Caco-2 (cell line): ENCODE measurements at regions not wholly inside any gene's neighbourhood (a gene's known extent, or its start where the extent isn't known, plus 50 kb on each side); places are given as distances from the start of the nearest gene placed in this dataset.

ENCODE experiments used
- BruUV-seq: library from RNA; stranded (reverse); fragments of 400-500 nt; replicated peaks from 2 replicates; lab custom pipeline; 2021; lab: Mats Ljungman, UMichigan
- CTCF ChIA-PET: fragments of 300-600 bp; sonication (Branson Sonifier 250); formaldehyde crosslinking; loops from one replicate; lab custom pipeline; 2022; ENCODE audit warnings: antibody characterized with exemption; lab: Charles Lee
- POLR2A ChIA-PET: fragments of 300-600 bp; sonication (Branson Sonifier 250); formaldehyde crosslinking; loops from one replicate; lab custom pipeline; 2022; ENCODE audit warnings: antibody characterized with exemption; lab: Charles Lee
- DNase-seq, 2 experiments: peaks; one replicate each; pipeline versions ENCODE4 v3.0.0 to v3.0.0-alpha.2; 2020 to 2022
- H3K27me3 ChIP-seq: replicated peaks from 2 replicates; pipeline ENCODE4 v1.6.0; 2011; ENCODE audit warnings: low read length; ENCODE audit not compliant: control insufficient read depth, insufficient read depth
- H3K36me3 ChIP-seq: 2 replicates; pipeline ENCODE4 v1.5.1; 2011; ENCODE audit warnings: low read length; ENCODE audit not compliant: control insufficient read depth, insufficient read depth
- H3K4me1 ChIP-seq: fragments of 250-450 bp; sonication (Bioruptor Pico); 2 replicates; pipeline ENCODE4 v1.5.1; 2020; ENCODE audit warnings: mild to moderate bottlenecking
- H3K4me3 ChIP-seq: 2 replicates; pipeline ENCODE4 v1.5.1; 2011; ENCODE audit warnings: low read depth, mild to moderate bottlenecking, control low read depth, low read length
- H3K9me3 ChIP-seq: fragments of 250-450 bp; sonication (Bioruptor Pico); 2 replicates; pipeline ENCODE4 v1.5.1; 2020; ENCODE audit warnings: mild to moderate bottlenecking, moderate library complexity
- H3K27ac Mint-ChIP-seq: one replicate; pipeline ENCODE4 v1.8.0; 2022; ENCODE audit warnings: mixed read lengths; ENCODE audit not compliant: unreplicated experiment
- H3K27me3 Mint-ChIP-seq: one replicate; pipeline ENCODE4 v1.8.0; 2022; ENCODE audit warnings: mixed read lengths; ENCODE audit not compliant: insufficient read depth, unreplicated experiment
- H3K36me3 Mint-ChIP-seq: one replicate; pipeline ENCODE4 v1.8.0; 2022; ENCODE audit warnings: mild to moderate bottlenecking, mixed read lengths; ENCODE audit not compliant: insufficient read depth, unreplicated experiment
- H3K4me1 Mint-ChIP-seq: one replicate; pipeline ENCODE4 v1.8.0; 2022; ENCODE audit warnings: low read depth, mixed read lengths; ENCODE audit not compliant: unreplicated experiment
- H3K4me3 Mint-ChIP-seq: one replicate; pipeline ENCODE4 v1.8.0; 2022; ENCODE audit warnings: mild to moderate bottlenecking, moderate library complexity, mixed read lengths; ENCODE audit not compliant: unreplicated experiment
- H3K9me3 Mint-ChIP-seq: one replicate; pipeline ENCODE4 v1.8.0; 2022; ENCODE audit warnings: mixed read lengths; ENCODE audit not compliant: unreplicated experiment
- CTCF ChIP-seq, 2 experiments: fragments of 200-600 bp in 1 of 2; IDR thresholded peaks; 1 replicate in 1 of 2; 2 replicates in 1 of 2; pipeline versions ENCODE4 v1.5.1 to v1.8.0; 2011 to 2022; ENCODE audit warnings: antibody characterized with exemption in 1 of 2, control low read depth in 1 of 2, inconsistent platforms in 1 of 2, low read depth in 1 of 2, low read length in 1 of 2, mild to moderate bottlenecking in 1 of 2, moderate library complexity in 1 of 2; ENCODE audit not compliant: insufficient read depth in 1 of 2, severe bottlenecking in 1 of 2, unreplicated experiment in 1 of 2
- intact Hi-C: fragments of 100-400 bp; cut with micrococcal nuclease; formaldehyde crosslinking; loops from one replicate; pipeline ENCODE4 v1.10.0; 2022; ENCODE audit not compliant: unreplicated experiment

GRCh38 chr2:144333143-144333555 lies 186.8 kb downstream of the ZEB2 start:
- intact Hi-C loops = no loop called here
- no peak for TF ChIP-seq CTCF (IDR thresholded peaks at IDR 0.05; ENCODE audit: insufficient read depth in 1 of 2, low read depth in 1 of 2, low read length in 1 of 2, severe bottlenecking in 1 of 2, unreplicated experiment in 1 of 2)
- peaks cover 10% of the 10 kb centered on the region for H3K4me1 ChIP-seq
- H3K9me3 Mint-ChIP-seq = peaks cover 11% of the 10 kb centered on the region
- no TSS peak for BruUV-seq
- POLR2A ChIA-PET = no interaction called here
- peaks cover 11% of the 10 kb centered on the region for H3K4me1 Mint-ChIP-seq
- peak overlapping the region; percentile 89 for H3K4me3 Mint-ChIP-seq
- H3K9me3 ChIP-seq = no peaks in the 10 kb centered on the region
- peaks cover 9% of the 10 kb centered on the region for H3K36me3 Mint-ChIP-seq
- H3K4me3 ChIP-seq = peak overlapping the region; percentile 58
- no peak for DNase-seq
- H3K27ac Mint-ChIP-seq = peak overlapping the region; percentile 90
- CTCF ChIA-PET = no interaction called here
- H3K36me3 ChIP-seq = no peaks in the 10 kb centered on the region
- no peaks in the 10 kb centered on the region for H3K27me3 ChIP-seq
- no peaks in the 10 kb centered on the region for H3K27me3 Mint-ChIP-seq

- peaks cover 10% of the 10 kb centered on the region for H3K4me1 ChIP-seq
- Mint-ChIP-seq H3K4me1 (peaks cover 11% of the 10 kb centered on the region), H3K27ac (peak overlapping the region; percentile 90), H3K4me3 (peak overlapping the region; percentile 89), H3K27me3 (no peaks in the 10 kb centered on the region), H3K36me3 (peaks cover 9% of the 10 kb centered on the region), H3K9me3 (peaks cover 11% of the 10 kb centered on the region)
- peak overlapping the region; percentile 58 for H3K4me3 ChIP-seq
- intact Hi-C loops = no loop called here
- H3K36me3 ChIP-seq = no peaks in the 10 kb centered on the region
- BruUV-seq = no TSS peak
- ChIA-PET CTCF (no interaction called here), POLR2A (no interaction called here)
- no peaks in the 10 kb centered on the region for H3K9me3 ChIP-seq
- no peak for TF ChIP-seq CTCF (IDR thresholded peaks at IDR 0.05; ENCODE audit: insufficient read depth in 1 of 2, low read depth in 1 of 2, low read length in 1 of 2, severe bottlenecking in 1 of 2, unreplicated experiment in 1 of 2)
- no peaks in the 10 kb centered on the region for H3K27me3 ChIP-seq
- peak; percentile 87 to 93 for DNase-seq
Measured at GRCh38 chr2:144332356-144333142, 187.4 kb downstream of the ZEB2 start.

GRCh38 chr2:144331674-144332355 lies 188.1 kb downstream of the ZEB2 start:
- H3K4me3 Mint-ChIP-seq = peak overlapping the region; percentile 89
- H3K27me3 Mint-ChIP-seq = no peaks in the 10 kb centered on the region
- Histone ChIP-seq H3K4me3 (peak overlapping the region; percentile 58), H3K27me3 (no peaks in the 10 kb centered on the region), H3K36me3 (no peaks in the 10 kb centered on the region), H3K9me3 (no peaks in the 10 kb centered on the region), H3K4me1 (peaks cover 10% of the 10 kb centered on the region)
- no TSS peak for BruUV-seq
- POLR2A ChIA-PET = no interaction called here
- intact Hi-C loops = no loop called here
- peaks cover 18% of the 10 kb centered on the region for H3K4me1 Mint-ChIP-seq
- CTCF ChIA-PET = no interaction called here
- H3K9me3 Mint-ChIP-seq = peaks cover 9% of the 10 kb centered on the region
- DNase-seq = peak in 1 of 2 experiments; percentile 64
- peak in 1 of 2 experiments; percentile 24 for TF ChIP-seq CTCF (IDR thresholded peaks at IDR 0.05; ENCODE audit: insufficient read depth in 1 of 2, low read depth in 1 of 2, low read length in 1 of 2, severe bottlenecking in 1 of 2, unreplicated experiment in 1 of 2)
- peak overlapping the region; percentile 90 for H3K27ac Mint-ChIP-seq
- H3K36me3 Mint-ChIP-seq = peaks cover 9% of the 10 kb centered on the region
